ENCODE measurements at regions not wholly inside any gene's neighbourhood (a gene's known extent, or its start where the extent isn't known, plus 50 kb on each side); places are given as distances from the start of the nearest gene placed in this dataset.
A peak's percentile ranks its signal among the peaks of the same experiment; 100 is the strongest.

GRCh38 chr2:240284503-240285259 is 144.2 kb upstream of the OTOS start:
- no peak for DNase-seq (ENCODE audit: low spot score)

- no peak for DNase-seq (ENCODE audit: low spot score)
Measured at GRCh38 chr2:240285725-240286124, 145.3 kb upstream of the OTOS start.

- DNase-seq (ENCODE audit: low spot score): no peak
Measured at GRCh38 chr2:240286596-240286995, 146.1 kb upstream of the OTOS start.

- no peak for DNase-seq (ENCODE audit: low spot score)
Measured at GRCh38 chr2:240287011-240287410, 146.6 kb upstream of the OTOS start.

- DNase-seq (ENCODE audit: low spot score): no peak
Measured at GRCh38 chr2:240287496-240288086, 147.1 kb upstream of the OTOS start.

- DNase-seq (ENCODE audit: low spot score): no peak
Measured at GRCh38 chr2:240288087-240288521, 147.4 kb upstream of the GPC1 start.

- no peak for DNase-seq (ENCODE audit: low spot score)
Measured at GRCh38 chr2:240289701-240290431, 145.6 kb upstream of the GPC1 start.

- DNase-seq (ENCODE audit: low spot score): no peak
Measured at GRCh38 chr2:240290432-240291336, 144.8 kb upstream of the GPC1 start.

GRCh38 chr2:240291337-240292034 is 144.0 kb upstream of the GPC1 start:
- no peak for DNase-seq (ENCODE audit: low spot score)

GRCh38 chr2:240292035-240292574 is 143.4 kb upstream of the GPC1 start:
- no peak for DNase-seq (ENCODE audit: low spot score)

- no peak for DNase-seq (ENCODE audit: low spot score)
Measured at GRCh38 chr2:240292619-240293525, 142.6 kb upstream of the GPC1 start.

GRCh38 chr2:240293557-240294461 is 141.7 kb upstream of the GPC1 start:
- no peak for DNase-seq (ENCODE audit: low spot score)

- no peak for DNase-seq (ENCODE audit: low spot score)
Measured at GRCh38 chr2:240294514-240294913, 140.9 kb upstream of the GPC1 start.

- DNase-seq (ENCODE audit: low spot score): peak; percentile 24
Measured at GRCh38 chr2:240295256-240296103, 140.0 kb upstream of the GPC1 start.

- DNase-seq (ENCODE audit: low spot score): no peak
Measured at GRCh38 chr2:240296104-240296406, 139.4 kb upstream of the GPC1 start.

- DNase-seq (ENCODE audit: low spot score): no peak
Measured at GRCh38 chr2:240296476-240297255, 138.8 kb upstream of the GPC1 start.

Data from LoVo (cell line).